SH-SY5Y (cell line): ENCODE measurements at regions not wholly inside any gene's neighbourhood (a gene's known extent, or its start where the extent isn't known, plus 50 kb on each side); places are given as distances from the start of the nearest gene placed in this dataset.

ENCODE experiments used
- GATA2 ChIP-seq: IDR thresholded peaks from 2 replicates; pipeline ENCODE4 v1.6.1; 2011; ENCODE audit warnings: mild to moderate bottlenecking, low read depth, low read length
- GATA3 ChIP-seq: IDR thresholded peaks from 2 replicates; pipeline ENCODE4 v1.6.1; 2011; ENCODE audit warnings: low read depth, mild to moderate bottlenecking, low read length, moderate library complexity

GRCh38 chr2:56084111-56084901, 99.5 kb upstream of the CCDC85A start:
- TF ChIP-seq GATA2 (no peak), GATA3 (no peak)
